ENCODE measurements at regions not wholly inside any gene's neighbourhood (a gene's known extent, or its start where the extent isn't known, plus 50 kb on each side); places are given as distances from the start of the nearest gene placed in this dataset.
"Not testable (repeated sequence)": the region's sequence is repeated elsewhere in the genome, so short reads cannot be mapped to it uniquely, and the experiment has no call there.

DNA sequence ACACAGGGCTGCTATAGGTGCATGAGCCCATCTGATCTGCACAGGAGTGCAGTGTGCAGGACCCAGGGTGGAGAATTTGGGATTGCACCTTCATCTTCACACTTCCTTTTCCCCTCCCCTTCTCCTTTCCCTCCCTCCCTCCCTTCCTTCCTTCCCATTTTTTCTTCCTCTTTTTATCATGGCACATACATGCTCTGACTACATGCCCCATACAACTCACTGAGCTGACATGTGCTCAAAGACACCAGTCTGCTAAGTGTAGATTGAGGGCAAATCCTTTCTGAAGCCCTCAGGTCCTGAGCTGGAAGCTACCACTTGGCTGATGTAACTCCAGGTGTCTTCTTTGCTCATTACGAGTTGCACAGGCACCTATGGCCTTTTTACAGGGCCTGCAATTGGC, 365.3 kb upstream of the ZNF32 start:
- no peak for DNase-seq (ENCODE audit: low read depth in 1 of 2, low spot score in 1 of 2)

DNA sequence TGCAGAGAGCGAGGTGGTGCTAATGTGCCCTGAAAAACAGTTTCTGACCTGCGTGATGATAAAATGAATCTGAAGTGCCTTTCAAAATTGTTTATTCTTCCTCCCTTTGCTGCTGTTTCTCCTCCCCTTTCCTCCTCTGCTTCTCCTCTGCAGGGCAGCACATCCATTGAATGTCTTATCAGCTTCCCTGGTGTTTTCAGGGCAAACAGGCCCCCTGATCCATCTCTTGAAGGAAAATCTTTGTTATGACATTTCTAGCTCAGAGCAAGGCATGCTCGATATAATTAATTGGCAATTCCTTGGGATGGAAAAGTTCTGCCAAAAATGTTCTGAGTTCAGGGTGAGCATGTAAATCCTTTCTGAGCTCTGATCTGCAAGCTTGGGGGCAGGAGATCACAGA, 364.2 kb upstream of the ZNF32 start:
- no peak for DNase-seq (ENCODE audit: low read depth in 1 of 2, low spot score in 1 of 2)

GRCh38 chr10:44011603-44011981, 362.9 kb upstream of the ZNF32 start:
- no peak for DNase-seq (ENCODE audit: low read depth in 1 of 2, low spot score in 1 of 2)

DNA sequence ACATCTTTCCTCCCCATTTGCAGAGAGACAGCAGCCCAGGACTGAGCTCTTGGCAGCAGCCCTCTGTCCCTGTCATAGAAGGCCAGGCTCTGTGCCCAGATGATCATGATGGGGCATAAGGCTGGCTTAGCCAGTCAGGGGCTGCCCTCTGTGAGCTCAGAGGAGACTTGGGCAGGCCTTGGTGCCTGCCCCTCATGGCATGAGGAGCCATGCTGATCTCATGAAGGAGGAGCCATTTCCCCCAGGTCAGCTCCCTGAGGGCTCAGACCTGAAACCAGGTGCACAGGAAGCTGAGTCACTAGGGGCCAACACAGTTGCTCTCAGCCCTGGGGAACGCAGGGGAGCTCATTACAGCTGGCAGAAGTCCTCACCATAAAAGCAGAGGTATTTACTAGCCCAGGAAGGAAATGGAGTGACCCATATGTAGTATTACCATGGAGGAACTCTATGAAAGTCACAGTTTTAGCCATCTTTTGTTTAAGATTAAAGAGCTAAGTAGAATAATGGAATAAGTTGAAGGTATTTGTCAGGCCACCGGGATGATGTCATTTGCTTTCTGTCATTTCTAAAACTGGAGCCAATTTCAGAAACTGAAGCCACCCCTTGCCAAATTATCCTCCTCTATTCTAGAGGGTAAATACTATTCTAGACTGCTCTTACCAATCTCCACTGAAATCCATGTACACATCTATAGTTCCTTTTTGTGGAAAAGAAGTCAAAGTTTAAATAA, 362.4 kb upstream of the ZNF32 start:
- DNase-seq (ENCODE audit: low read depth in 1 of 2, low spot score in 1 of 2): no peak

- no peak for DNase-seq (ENCODE audit: low read depth in 1 of 2, low spot score in 1 of 2)
Observed at GRCh38 chr10:44009891-44010632, 361.4 kb upstream of the ZNF32 start.

- no peak for DNase-seq (ENCODE audit: low read depth in 1 of 2, low spot score in 1 of 2)
Observed at GRCh38 chr10:44008917-44009709, 360.4 kb upstream of the ZNF32 start.

GRCh38 chr10:44008270-44008916, 359.7 kb upstream of the ZNF32 start:
- no peak for DNase-seq (ENCODE audit: low read depth in 1 of 2, low spot score in 1 of 2)

- DNase-seq (ENCODE audit: low read depth in 1 of 2, low spot score in 1 of 2): no peak
Observed at GRCh38 chr10:44006771-44007170, 358.1 kb upstream of the ZNF32 start.

DNA sequence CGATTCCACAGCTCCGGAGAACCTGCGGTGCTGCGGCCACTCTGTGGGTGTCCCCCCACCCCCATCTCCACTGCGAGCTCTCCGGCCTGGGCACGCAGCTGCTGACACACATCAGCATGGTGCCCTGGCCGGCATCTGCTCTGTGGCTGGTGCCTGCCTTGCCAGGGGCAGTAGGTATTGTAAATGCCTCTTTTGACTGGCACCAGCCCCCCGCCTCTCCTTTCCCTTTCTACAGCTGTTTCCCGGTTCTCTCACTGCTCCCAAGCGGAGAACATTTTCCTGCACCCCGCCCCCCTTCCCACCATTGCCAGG, 357.1 kb upstream of the ZNF32 start:
- no peak for DNase-seq (ENCODE audit: low read depth in 1 of 2, low spot score in 1 of 2)

DNA sequence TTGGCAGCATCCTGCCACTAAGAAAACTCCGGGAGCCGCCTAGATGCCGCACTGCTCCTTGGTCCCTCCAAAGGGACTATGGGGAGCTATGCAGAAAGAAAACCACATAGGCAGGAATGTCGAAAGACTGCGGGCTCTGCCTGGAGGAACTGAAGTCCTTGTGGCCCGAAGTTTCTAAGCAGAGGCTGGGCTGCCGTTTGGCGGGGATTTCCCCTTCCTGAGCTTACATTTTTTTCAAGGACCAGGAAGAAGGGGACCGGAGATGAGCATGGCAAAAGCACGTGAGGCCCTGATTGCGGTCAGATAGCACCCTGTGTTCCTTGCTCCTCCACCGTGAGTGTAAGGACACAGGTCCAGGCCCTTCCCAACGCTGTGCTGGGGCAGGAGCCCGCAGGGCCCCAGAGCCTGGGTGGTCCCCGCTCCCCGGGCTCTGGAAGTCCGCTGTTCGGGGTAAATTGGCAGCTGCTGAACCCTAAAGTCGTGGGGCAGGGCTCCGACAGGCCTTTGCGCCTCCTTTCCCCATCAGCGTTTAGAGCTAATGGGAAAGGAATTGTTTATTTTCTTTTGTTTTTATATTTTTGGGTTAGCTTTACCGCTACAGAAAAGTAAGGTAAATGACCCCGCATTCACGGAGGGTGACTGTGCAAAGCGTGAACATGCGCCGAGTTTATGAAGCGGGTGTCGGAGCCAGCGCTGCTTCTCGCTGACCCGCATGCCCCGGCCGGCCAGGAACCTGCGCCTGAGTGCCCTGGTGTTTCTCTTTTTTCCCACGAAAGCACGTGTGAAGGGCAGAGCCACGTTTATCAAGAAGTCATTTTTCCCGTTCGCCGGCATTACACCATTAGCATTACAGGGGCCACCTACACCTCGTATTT, 356.5 kb upstream of the ZNF32 start:
- no peak for DNase-seq (ENCODE audit: low read depth in 1 of 2, low spot score in 1 of 2)

- DNase-seq (ENCODE audit: low read depth in 1 of 2, low spot score in 1 of 2): no peak
Observed at GRCh38 chr10:43998021-43998809, 349.5 kb upstream of the ZNF32 start.

DNA sequence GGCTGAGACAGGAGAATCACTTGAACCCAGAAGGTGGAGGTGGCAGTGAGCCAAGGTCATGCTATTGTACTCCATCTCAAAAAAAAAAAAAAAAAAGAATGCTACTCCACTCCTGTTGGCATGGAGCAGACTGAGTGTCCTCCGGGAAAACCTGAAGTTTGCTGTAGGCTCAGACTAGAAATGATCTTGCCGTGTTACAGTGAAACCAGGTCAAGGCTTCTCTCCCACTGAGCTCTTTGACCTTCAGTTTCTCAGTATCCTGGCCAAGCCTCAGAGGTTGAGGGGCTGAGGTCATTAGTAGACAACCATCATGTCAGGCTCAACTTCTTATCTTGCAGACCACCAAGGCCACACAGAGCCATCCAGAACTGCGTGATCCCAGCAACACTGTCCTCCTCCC, 348.6 kb upstream of the ZNF32 start:
- DNase-seq (ENCODE audit: low read depth in 1 of 2, low spot score in 1 of 2): no peak

DNA sequence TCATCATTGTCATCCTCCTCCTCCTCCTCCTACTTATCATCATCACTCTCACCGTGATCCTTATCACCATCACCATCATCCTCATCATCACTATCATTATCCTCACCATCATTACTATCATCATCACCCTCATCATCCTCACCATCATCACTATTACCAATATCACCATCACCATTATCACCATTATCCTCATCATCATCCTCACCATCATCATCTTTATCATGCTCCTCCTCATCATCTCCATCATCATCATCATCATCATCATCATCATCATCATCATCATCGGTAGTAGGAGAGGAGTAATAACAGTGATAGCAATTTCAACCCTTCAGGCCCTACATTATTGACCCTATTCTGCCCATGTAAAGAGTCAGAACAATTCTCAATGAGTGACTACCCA, 345.9 kb upstream of the ZNF32 start:
- DNase-seq (ENCODE audit: low read depth in 1 of 2, low spot score in 1 of 2): no peak

GRCh38 chr10:43992816-43993215, 344.1 kb upstream of the ZNF32 start:
- DNase-seq (ENCODE audit: low read depth in 1 of 2, low spot score in 1 of 2): not testable (repeated sequence)

GRCh38 chr10:43986374-43986773, 337.7 kb upstream of the ZNF32 start:
- no peak for DNase-seq (ENCODE audit: low read depth in 1 of 2, low spot score in 1 of 2)

DNA sequence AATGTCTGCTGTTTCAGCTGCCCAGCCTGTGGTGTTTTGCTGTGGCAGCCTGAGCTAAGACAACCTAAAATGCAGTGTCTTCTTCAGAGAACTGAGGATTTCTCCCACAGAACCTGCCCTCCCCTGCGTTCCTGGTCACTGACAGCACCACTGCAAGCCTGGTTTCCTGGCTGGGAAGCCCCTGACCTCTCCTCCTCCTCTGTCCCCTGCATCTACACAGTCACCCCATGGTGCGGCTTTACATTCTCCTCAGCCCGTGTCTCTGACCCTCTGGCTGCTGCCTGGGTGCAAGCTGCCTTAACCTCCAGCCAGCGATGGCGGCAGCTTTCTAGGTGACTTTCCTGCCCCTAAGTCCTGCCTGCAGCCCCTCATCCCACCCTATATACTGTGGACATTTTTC, 337.3 kb upstream of the ZNF32 start:
- no peak for DNase-seq (ENCODE audit: low read depth in 1 of 2, low spot score in 1 of 2)

GRCh38 chr10:43983856-43984271, 335.2 kb upstream of the ZNF32 start:
- no peak for DNase-seq (ENCODE audit: low read depth in 1 of 2, low spot score in 1 of 2)

DNA sequence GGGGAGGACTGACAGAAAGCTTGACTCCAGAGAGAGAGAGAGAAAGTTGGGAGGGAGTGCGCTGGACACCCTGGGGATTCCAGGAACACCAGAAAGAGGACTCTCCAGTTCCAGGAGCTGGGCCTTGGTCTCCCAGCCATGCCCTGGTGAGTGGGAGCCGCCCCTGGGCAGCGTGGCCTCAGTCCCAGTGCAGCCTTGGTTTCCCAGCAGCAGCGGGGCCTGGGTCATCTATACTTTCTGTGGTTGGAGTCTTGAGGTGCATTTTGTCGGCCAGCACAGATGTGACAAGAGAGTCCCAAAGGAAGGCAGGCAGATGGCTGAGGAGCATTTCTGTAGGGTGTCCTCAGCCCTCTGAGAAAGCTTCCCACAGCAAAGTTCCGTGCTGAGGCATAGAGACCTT, 334.7 kb upstream of the ZNF32 start:
- DNase-seq (ENCODE audit: low read depth in 1 of 2, low spot score in 1 of 2): no peak

- no peak for DNase-seq (ENCODE audit: low read depth in 1 of 2, low spot score in 1 of 2)
Observed at GRCh38 chr10:43982250-43982649, 333.6 kb upstream of the ZNF32 start.

DNA sequence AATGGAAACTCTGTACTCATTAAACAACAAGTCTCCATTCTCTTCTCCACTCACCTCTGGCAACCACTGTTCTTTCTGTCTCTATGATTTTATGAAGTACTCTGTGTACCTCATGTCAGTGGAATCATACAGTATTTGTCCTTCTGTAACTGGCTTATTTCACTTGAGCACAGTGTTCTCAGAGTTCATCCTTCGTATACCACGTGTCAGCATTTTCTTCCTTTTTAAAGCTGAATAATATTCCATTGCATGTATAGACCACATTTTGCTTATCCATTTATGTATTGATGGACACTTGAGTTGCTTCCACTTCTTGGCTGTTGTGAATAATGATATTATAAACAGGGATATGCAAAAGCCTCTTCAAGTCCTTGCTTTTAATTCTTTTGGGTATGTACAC, 333.0 kb upstream of the ZNF32 start:
- DNase-seq (ENCODE audit: low read depth in 1 of 2, low spot score in 1 of 2): no peak

Data from stimulated activated CD4-positive, alpha-beta T cell treated with anti-CD3 and anti-CD28 coated beads, Interleukin-15, amount 100 ng/mL, for 1 hour (primary cell).